DMS 273 (cell line): ENCODE measurements at regions not wholly inside any gene's neighbourhood (a gene's known extent, or its start where the extent isn't known, plus 50 kb on each side); places are given as distances from the start of the nearest gene placed in this dataset.
"Not testable (repeated sequence)": the region's sequence is repeated elsewhere in the genome, so short reads cannot be mapped to it uniquely, and the experiment has no call there.

Source experiments
- DNase-seq: peaks from one replicate; lab custom pipeline; 2025; ENCODE audit not compliant: unreplicated experiment; lab: John Stamatoyannopoulos, UW

- DNase-seq, result no peak
Measured at GRCh38 chr4:156419080-156419685, 465.5 kb upstream of the CTSO start.

- no peak for DNase-seq
Measured at GRCh38 chr4:156414406-156414805, 460.7 kb upstream of the CTSO start.

GRCh38 chr4:156413239-156414135 lies 459.8 kb upstream of the CTSO start:
- no peak for DNase-seq

- DNase-seq, result no peak
Measured at GRCh38 chr4:156411531-156411930, 457.9 kb upstream of the CTSO start.

- no peak for DNase-seq
Measured at GRCh38 chr4:156408749-156409148, 455.1 kb upstream of the CTSO start.

- no peak for DNase-seq
Measured at GRCh38 chr4:156401371-156401770, 447.7 kb upstream of the CTSO start.

- DNase-seq, result no peak
Measured at GRCh38 chr4:156396534-156396933, 442.9 kb upstream of the CTSO start.

GRCh38 chr4:156391325-156391653 lies 437.6 kb upstream of the CTSO start:
- no peak for DNase-seq

- no peak for DNase-seq
Measured at GRCh38 chr4:156390599-156391324, 437.1 kb upstream of the CTSO start.

GRCh38 chr4:156388826-156389225 lies 435.2 kb upstream of the CTSO start:
- DNase-seq, result no peak

- peak; percentile 60 for DNase-seq
Measured at GRCh38 chr4:156378033-156378665, 424.5 kb upstream of the CTSO start.

GRCh38 chr4:156377036-156377710 lies 423.5 kb upstream of the CTSO start:
- DNase-seq, result no peak

- no peak for DNase-seq
Measured at GRCh38 chr4:156374894-156375293, 421.2 kb upstream of the CTSO start.

GRCh38 chr4:156374069-156374468 lies 420.4 kb upstream of the CTSO start:
- DNase-seq, result no peak

- DNase-seq, result not testable (repeated sequence)
Measured at GRCh38 chr4:156367502-156367901, 413.8 kb upstream of the CTSO start.

- DNase-seq, result no peak
Measured at GRCh38 chr4:156362581-156362980, 408.9 kb upstream of the CTSO start.

GRCh38 chr4:156347412-156348075 lies 393.9 kb upstream of the CTSO start:
- DNase-seq, result no peak

GRCh38 chr4:156346959-156347385 lies 393.3 kb upstream of the CTSO start:
- no peak for DNase-seq

GRCh38 chr4:156344397-156344796 lies 390.7 kb upstream of the CTSO start:
- DNase-seq, result no peak

GRCh38 chr4:156336511-156336910 lies 382.8 kb upstream of the CTSO start:
- no peak for DNase-seq
